ENCODE measurements at regions not wholly inside any gene's neighbourhood (a gene's known extent, or its start where the extent isn't known, plus 50 kb on each side); places are given as distances from the start of the nearest gene placed in this dataset.

DNA sequence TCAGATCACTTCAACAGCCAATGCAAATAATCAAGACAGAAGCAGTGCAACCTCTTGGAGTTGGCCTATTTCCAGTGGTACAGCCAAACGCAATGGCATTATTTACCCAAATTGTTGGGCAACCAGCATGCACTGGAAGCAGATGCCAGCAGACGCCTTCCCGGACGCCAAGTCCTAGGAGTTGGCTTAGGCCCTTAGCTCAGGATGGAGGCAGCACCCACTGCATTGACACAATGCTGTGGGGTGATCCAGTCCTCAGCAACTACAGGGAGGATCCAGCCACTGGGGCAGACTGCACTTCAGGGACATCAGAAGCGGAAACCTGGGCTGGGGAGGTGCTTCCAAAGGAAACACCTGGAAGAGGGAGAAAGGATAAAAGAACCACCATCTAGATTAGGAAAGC lies 290.4 kb downstream of the FAM43A start:
- TF ChIP-seq, protein P1, sequence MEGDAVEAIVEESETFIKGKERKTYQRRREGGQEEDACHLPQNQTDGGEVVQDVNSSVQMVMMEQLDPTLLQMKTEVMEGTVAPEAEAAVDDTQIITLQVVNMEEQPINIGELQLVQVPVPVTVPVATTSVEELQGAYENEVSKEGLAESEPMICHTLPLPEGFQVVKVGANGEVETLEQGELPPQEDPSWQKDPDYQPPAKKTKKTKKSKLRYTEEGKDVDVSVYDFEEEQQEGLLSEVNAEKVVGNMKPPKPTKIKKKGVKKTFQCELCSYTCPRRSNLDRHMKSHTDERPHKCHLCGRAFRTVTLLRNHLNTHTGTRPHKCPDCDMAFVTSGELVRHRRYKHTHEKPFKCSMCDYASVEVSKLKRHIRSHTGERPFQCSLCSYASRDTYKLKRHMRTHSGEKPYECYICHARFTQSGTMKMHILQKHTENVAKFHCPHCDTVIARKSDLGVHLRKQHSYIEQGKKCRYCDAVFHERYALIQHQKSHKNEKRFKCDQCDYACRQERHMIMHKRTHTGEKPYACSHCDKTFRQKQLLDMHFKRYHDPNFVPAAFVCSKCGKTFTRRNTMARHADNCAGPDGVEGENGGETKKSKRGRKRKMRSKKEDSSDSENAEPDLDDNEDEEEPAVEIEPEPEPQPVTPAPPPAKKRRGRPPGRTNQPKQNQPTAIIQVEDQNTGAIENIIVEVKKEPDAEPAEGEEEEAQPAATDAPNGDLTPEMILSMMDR (conservative IDR thresholded peaks at IDR 0.05; ENCODE audit: low read length) = no peak
- no peak for TF ChIP-seq EZH2phosphoT487 (IDR thresholded peaks at IDR 0.05; ENCODE audit: borderline replicate concordance)

All from Loucy (cell line).